ENCODE measurements at regions not wholly inside any gene's neighbourhood (a gene's known extent, or its start where the extent isn't known, plus 50 kb on each side); places are given as distances from the start of the nearest gene placed in this dataset.

- Histone ChIP-seq H3K4me2 (ENCODE audit: low read length) (no peak overlapping the region), H2AFZ (ENCODE audit: low read depth, low read length) (no peak overlapping the region), H3K9me2 (ENCODE audit: insufficient read depth, low read length) (no peaks in the 10 kb centered on the region), H3K9ac (ENCODE audit: low read length) (no peak overlapping the region), H3K79me2 (replicated peaks; ENCODE audit: insufficient read depth, low read length) (no peaks in the 10 kb centered on the region), H3F3A (ENCODE audit: insufficient read depth, low read length, poor library complexity, severe bottlenecking) (no peaks in the 10 kb centered on the region), H3K27me3 (ENCODE audit: insufficient read depth, low read depth, low read length) (no peaks in the 10 kb centered on the region), H3K36me3 (ENCODE audit: insufficient read depth, low read length) (no peaks in the 10 kb centered on the region), H3K9me3 (ENCODE audit: low read length) (no peaks in the 10 kb centered on the region), H3K4me3 (ENCODE audit: low read length) (no peak overlapping the region), H3K27ac (ENCODE audit: low read length) (no peak overlapping the region), H4K20me1 (ENCODE audit: insufficient read depth) (no peaks in the 10 kb centered on the region)
- TF ChIP-seq SMC3 (conservative IDR thresholded peaks at IDR 0.05; ENCODE audit: poor library complexity) (no peak), POLR2AphosphoS5 (IDR thresholded peaks at IDR 0.05) (no peak), TAF1 (IDR thresholded peaks at IDR 0.05; ENCODE audit: low read depth) (no peak), REST (IDR thresholded peaks at IDR 0.05; ENCODE audit: borderline replicate concordance) (no peak), EP300 (conservative IDR thresholded peaks at IDR 0.05; ENCODE audit: poor library complexity, severe bottlenecking) (no peak), MXI1 (conservative IDR thresholded peaks at IDR 0.05; ENCODE audit: poor library complexity, severe bottlenecking) (no peak), EZH2 (IDR thresholded peaks at IDR 0.05; ENCODE audit: borderline replicate concordance, insufficient read depth, low read length, poor library complexity, severe bottlenecking) (no peak), CTCF (IDR thresholded peaks at IDR 0.05; ENCODE audit: poor library complexity, severe bottlenecking) (no peak), RAD21 (conservative IDR thresholded peaks at IDR 0.05) (no peak)
Measured at GRCh38 chr9:12879961-12880360, 105.1 kb downstream of the LURAP1L start.

GRCh38 chr9:12880406-12881015 is 105.7 kb downstream of the LURAP1L start:
- no peak for TF ChIP-seq TAF1 (IDR thresholded peaks at IDR 0.05; ENCODE audit: low read depth)
- TF ChIP-seq MXI1 (conservative IDR thresholded peaks at IDR 0.05; ENCODE audit: poor library complexity, severe bottlenecking) = no peak
- Histone ChIP-seq H3K4me2 (ENCODE audit: low read length) (no peak overlapping the region), H3K27me3 (ENCODE audit: insufficient read depth, low read depth, low read length) (no peaks in the 10 kb centered on the region), H3K9me3 (ENCODE audit: low read length) (no peaks in the 10 kb centered on the region), H3K27ac (ENCODE audit: low read length) (no peak overlapping the region), H2AFZ (ENCODE audit: low read depth, low read length) (no peak overlapping the region), H3F3A (ENCODE audit: insufficient read depth, low read length, poor library complexity, severe bottlenecking) (no peaks in the 10 kb centered on the region), H3K9me2 (ENCODE audit: insufficient read depth, low read length) (no peaks in the 10 kb centered on the region), H3K79me2 (replicated peaks; ENCODE audit: insufficient read depth, low read length) (no peaks in the 10 kb centered on the region), H3K36me3 (ENCODE audit: insufficient read depth, low read length) (no peaks in the 10 kb centered on the region), H3K9ac (ENCODE audit: low read length) (no peak overlapping the region), H4K20me1 (ENCODE audit: insufficient read depth) (no peaks in the 10 kb centered on the region), H3K4me3 (ENCODE audit: low read length) (no peak overlapping the region)

Data from neural cell (in vitro differentiated cells).